ENCODE measurements at regions not wholly inside any gene's neighbourhood (a gene's known extent, or its start where the extent isn't known, plus 50 kb on each side); places are given as distances from the start of the nearest gene placed in this dataset.
"Not testable (repeated sequence)": the region's sequence is repeated elsewhere in the genome, so short reads cannot be mapped to it uniquely, and the experiment has no call there.

- not testable (repeated sequence) for TF ChIP-seq ZFP3 (CRISPR knock-in tag; IDR thresholded peaks at IDR 0.05); CSDC2 (CRISPR knock-in tag; IDR thresholded peaks at IDR 0.05); PPARA (CRISPR knock-in tag; IDR thresholded peaks at IDR 0.05; ENCODE audit: borderline replicate concordance); TCF4 (CRISPR knock-in tag; IDR thresholded peaks at IDR 0.05; ENCODE audit: borderline replicate concordance); ZFP30 (CRISPR knock-in tag; IDR thresholded peaks at IDR 0.05); CREB5 (CRISPR knock-in tag; IDR thresholded peaks at IDR 0.05; ENCODE audit: low read depth); TOX (CRISPR knock-in tag; IDR thresholded peaks at IDR 0.05; ENCODE audit: borderline replicate concordance); GLIS3 (CRISPR knock-in tag; IDR thresholded peaks at IDR 0.05)
These were observed 72.8 kb downstream of the CLEC18A start for GRCh38 chr16:70023956-70024355.
